SU-DHL-6 (cell line): ENCODE measurements at regions not wholly inside any gene's neighbourhood (a gene's known extent, or its start where the extent isn't known, plus 50 kb on each side); places are given as distances from the start of the nearest gene placed in this dataset.

ENCODE experiments used
- H2AFZ ChIP-seq: fragments of 200-600 bp; sonication (generic); 2 replicates; pipeline ENCODE4 v1.6.1; 2014; ENCODE audit warnings: low read depth, mild to moderate bottlenecking, moderate library complexity, mixed read lengths, antibody characterized with exemption, low read length; ENCODE audit not compliant: severe bottlenecking
- H3F3A ChIP-seq: fragments of 200-600 bp; shearing (Covaris generic); 2 replicates; pipeline ENCODE4 v1.6.0; 2016; ENCODE audit warnings: antibody characterized with exemption, mild to moderate bottlenecking; ENCODE audit not compliant: insufficient read depth
- H3K27ac ChIP-seq: fragments of 200-600 bp; sonication (generic); 2 replicates; pipeline ENCODE4 v1.5.1; 2016; ENCODE audit warnings: low read depth, mild to moderate bottlenecking, low read length, moderate library complexity, mixed read lengths
- H3K27me3 ChIP-seq: fragments of 200-600 bp; sonication (generic), shearing (Covaris generic); 2 replicates; pipeline ENCODE4 v1.6.0; 2014; ENCODE audit warnings: mild to moderate bottlenecking, low read length
- H3K36me3 ChIP-seq: fragments of 200-600 bp; sonication (generic); 2 replicates; pipeline ENCODE4 v1.6.1; 2014; ENCODE audit warnings: mild to moderate bottlenecking, low read length, mixed read lengths
- H3K4me2 ChIP-seq: fragments of 300-600, 200-600 bp; shearing (Covaris generic), sonication (generic); 2 replicates; pipeline ENCODE4 v1.6.0; 2014; ENCODE audit warnings: low read length, low read depth, mild to moderate bottlenecking; ENCODE audit not compliant: poor library complexity, severe bottlenecking
- H3K4me3 ChIP-seq: fragments of 200-600 bp; sonication (generic); 2 replicates; pipeline ENCODE4 v1.5.1; 2014; ENCODE audit warnings: antibody characterized with exemption, low read length, mild to moderate bottlenecking, mixed read lengths; ENCODE audit not compliant: insufficient read depth, poor library complexity, severe bottlenecking
- H3K79me2 ChIP-seq: fragments of 200-600 bp; sonication (generic); 2 replicates; pipeline ENCODE4 v1.6.1; 2014; ENCODE audit warnings: mild to moderate bottlenecking, low read length, moderate library complexity; ENCODE audit not compliant: insufficient read depth
- H3K9ac ChIP-seq: fragments of 200-600 bp; sonication (generic); 2 replicates; pipeline ENCODE4 v1.7.0; 2014; ENCODE audit warnings: mild to moderate bottlenecking, low read length
- H3K9me2 ChIP-seq: fragments of 200-600 bp; sonication (generic); replicated peaks from 2 replicates; pipeline ENCODE4 v1.6.1; 2014; ENCODE audit warnings: low read length; ENCODE audit not compliant: insufficient read depth
- H3K9me3 ChIP-seq: fragments of 200-600 bp; sonication (generic); 2 replicates; pipeline ENCODE4 v1.6.1; 2014; ENCODE audit warnings: low read length, mixed read lengths; ENCODE audit not compliant: insufficient read depth
- H4K20me1 ChIP-seq: fragments of 200-600 bp; sonication (generic); 2 replicates; pipeline ENCODE4 v1.6.1; 2014; ENCODE audit warnings: low read depth, mild to moderate bottlenecking, antibody characterized with exemption, low read length, moderate library complexity, mixed read lengths
- CTCF ChIP-seq: fragments of 200-600 bp; sonication (generic); IDR thresholded peaks from one replicate; pipeline ENCODE4 v1.5.1; 2017; ENCODE audit warnings: antibody characterized with exemption, mild to moderate bottlenecking, low read length, moderate library complexity; ENCODE audit not compliant: insufficient read depth, poor library complexity, severe bottlenecking
- EZH2phosphoT487 ChIP-seq: fragments of 200-600 bp; sonication (generic), shearing (Covaris generic); conservative IDR thresholded peaks from 2 replicates; pipeline ENCODE4 v1.6.1; 2018; ENCODE audit warnings: mild to moderate bottlenecking, antibody characterized with exemption, low read length, moderate library complexity, mixed read lengths

- Histone ChIP-seq H4K20me1 (no peaks in the 10 kb centered on the region), H2AFZ (no peak overlapping the region), H3K9me3 (no peaks in the 10 kb centered on the region), H3K4me2 (no peak overlapping the region), H3F3A (no peaks in the 10 kb centered on the region), H3K27ac (no peak overlapping the region), H3K79me2 (no peaks in the 10 kb centered on the region), H3K9me2 (no peaks in the 10 kb centered on the region), H3K36me3 (no peaks in the 10 kb centered on the region), H3K27me3 (no peaks in the 10 kb centered on the region), H3K9ac (no peak overlapping the region), H3K4me3 (no peak overlapping the region)
- no peak for TF ChIP-seq EZH2phosphoT487
- TF ChIP-seq CTCF: no peak
Measured at GRCh38 chr2:111678651-111679050, 205.3 kb downstream of the ANAPC1 start.

- H3K79me2 ChIP-seq: no peaks in the 10 kb centered on the region
- no peak overlapping the region for H3K9ac ChIP-seq
- no peak overlapping the region for H3K4me2 ChIP-seq
- no peak overlapping the region for H2AFZ ChIP-seq
- H3K4me3 ChIP-seq: no peak overlapping the region
- no peaks in the 10 kb centered on the region for H3K9me2 ChIP-seq
- H3K27me3 ChIP-seq: no peaks in the 10 kb centered on the region
- H3K9me3 ChIP-seq: no peaks in the 10 kb centered on the region
- TF ChIP-seq CTCF (no peak), EZH2phosphoT487 (no peak)
- no peaks in the 10 kb centered on the region for H3K36me3 ChIP-seq
- no peaks in the 10 kb centered on the region for H3F3A ChIP-seq
- no peak overlapping the region for H3K27ac ChIP-seq
- no peaks in the 10 kb centered on the region for H4K20me1 ChIP-seq
Measured at GRCh38 chr2:111679202-111679601, 204.8 kb downstream of the ANAPC1 start.

GRCh38 chr2:111684611-111685010, 199.4 kb downstream of the ANAPC1 start:
- no peak overlapping the region for H2AFZ ChIP-seq
- H3K36me3 ChIP-seq: no peaks in the 10 kb centered on the region
- H3K9me3 ChIP-seq: no peaks in the 10 kb centered on the region
- H3K27ac ChIP-seq: no peak overlapping the region
- H3K4me2 ChIP-seq: no peak overlapping the region
- no peak overlapping the region for H3K9ac ChIP-seq
- no peaks in the 10 kb centered on the region for H3K27me3 ChIP-seq
- H3K4me3 ChIP-seq: no peak overlapping the region
- H3F3A ChIP-seq: no peaks in the 10 kb centered on the region
- H3K79me2 ChIP-seq: no peaks in the 10 kb centered on the region
- H3K9me2 ChIP-seq: no peaks in the 10 kb centered on the region
- TF ChIP-seq EZH2phosphoT487 (no peak), CTCF (no peak)
- H4K20me1 ChIP-seq: no peaks in the 10 kb centered on the region
